SK-N-SH (cell line): ENCODE measurements at regions not wholly inside any gene's neighbourhood (a gene's known extent, or its start where the extent isn't known, plus 50 kb on each side); places are given as distances from the start of the nearest gene placed in this dataset.
"Not testable (repeated sequence)": the region's sequence is repeated elsewhere in the genome, so short reads cannot be mapped to it uniquely, and the experiment has no call there.

ENCODE experiments used
- CTCF ChIA-PET: fragments of 300-600, 350-600 bp; formaldehyde crosslinking; extraction: SDS; loops from one replicate; lab custom pipeline; 2021; lab: Yijun Ruan, JAX
- POLR2A ChIA-PET: fragments of 350-600 bp; sonication (Branson Sonifier 250); formaldehyde crosslinking; extraction: SDS; loops from one replicate; lab custom pipeline; 2020; ENCODE audit warnings: antibody characterized with exemption, inconsistent platforms; lab: Yijun Ruan, JAX
- DNase-seq: peaks from one replicate; pipeline ENCODE4 v3.0.0; 2012
- H2AFZ ChIP-seq: fragments of 200-600 bp; sonication (generic); 2 replicates; pipeline ENCODE4 v1.8.1; 2016; ENCODE audit warnings: antibody characterized with exemption, mild to moderate bottlenecking, low read depth
- H3F3A ChIP-seq: fragments of 200-600 bp; sonication (generic); replicated peaks from 2 replicates; pipeline ENCODE3; 2016; ENCODE audit warnings: antibody characterized with exemption, mild to moderate bottlenecking; ENCODE audit not compliant: insufficient read depth
- H3K27ac ChIP-seq, 2 experiments: fragments of 200-500 bp in 1 of 2; fragments of 200-600 bp in 1 of 2; sonication (Bioruptor generic) in 1 of 2; sonication (generic), shearing (Covaris generic) in 1 of 2; 2 replicates each; pipeline versions ENCODE4 v1.5.1 to v1.6.1; 2014 to 2016; ENCODE audit warnings: low read depth in 2 of 2, inconsistent platforms in 1 of 2, low read length in 1 of 2, mild to moderate bottlenecking in 1 of 2, mixed read lengths in 1 of 2
- H3K27me3 ChIP-seq: fragments of 200-600 bp; sonication (generic), shearing (Covaris generic); 2 replicates; pipeline ENCODE4 v1.6.1; 2016; ENCODE audit warnings: mixed run types; ENCODE audit not compliant: insufficient read depth
- H3K36me3 ChIP-seq, 2 experiments: fragments of 200-500 bp in 1 of 2; fragments of 200-600 bp in 1 of 2; sonication (Bioruptor generic) in 1 of 2; sonication (generic) in 1 of 2; replicated peaks in 1 of 2; 2 replicates each; pipeline versions ENCODE3 to v1.5.1; 2014 to 2016; ENCODE audit warnings: low read length in 1 of 2, mild to moderate bottlenecking in 1 of 2; ENCODE audit not compliant: insufficient read depth in 2 of 2, control insufficient read depth in 1 of 2
- H3K4me1 ChIP-seq, 2 experiments: fragments of 200-500 bp in 1 of 2; fragments of 200-600 bp in 1 of 2; sonication (Bioruptor generic) in 1 of 2; sonication (generic), shearing (Covaris generic) in 1 of 2; 2 replicates each; pipeline versions ENCODE4 v1.5.1 to v1.6.1; 2014 to 2016; ENCODE audit warnings: low read depth in 1 of 2, low read length in 1 of 2, mixed run types in 1 of 2; ENCODE audit not compliant: insufficient read depth in 2 of 2, control insufficient read depth in 1 of 2
- H3K4me2 ChIP-seq: fragments of 200-600 bp; sonication (generic), shearing (Covaris generic); 2 replicates; pipeline ENCODE4 v1.6.1; 2017; ENCODE audit warnings: mixed run types
- H3K4me3 ChIP-seq, 2 experiments: fragments of 200-500 bp in 1 of 2; fragments of 200-600 bp in 1 of 2; sonication (Bioruptor generic) in 1 of 2; sonication (generic), shearing (Covaris generic) in 1 of 2; 2 replicates each; pipeline versions ENCODE4 v1.5.1 to v1.8.1; 2014 to 2016; ENCODE audit warnings: low read depth in 2 of 2, inconsistent platforms in 1 of 2, low read length in 1 of 2, mild to moderate bottlenecking in 1 of 2, mixed read lengths in 1 of 2, moderate library complexity in 1 of 2
- H3K79me2 ChIP-seq: fragments of 200-600 bp; sonication (generic); 2 replicates; pipeline ENCODE4 v1.8.1; 2017; ENCODE audit warnings: mild to moderate bottlenecking; ENCODE audit not compliant: insufficient read depth
- H3K9ac ChIP-seq: fragments of 200-600 bp; sonication (generic); 2 replicates; pipeline ENCODE4 v1.6.1; 2017; ENCODE audit warnings: mixed run types
- H3K9me2 ChIP-seq: fragments of 200-600 bp; sonication (generic); 2 replicates; pipeline ENCODE4 v1.6.1; 2017; ENCODE audit warnings: mixed run types
- H3K9me3 ChIP-seq: fragments of 200-600 bp; sonication (generic); 2 replicates; pipeline ENCODE4 v1.6.1; 2017; ENCODE audit warnings: mixed run types, mild to moderate bottlenecking, moderate library complexity
- H4K20me1 ChIP-seq: fragments of 200-600 bp; sonication (generic); 2 replicates; pipeline ENCODE4 v1.6.1; 2017; ENCODE audit warnings: mild to moderate bottlenecking, mixed run types; ENCODE audit not compliant: insufficient read depth
- ELF1 ChIP-seq: IDR thresholded peaks from 2 replicates; pipeline ENCODE4 v1.4.0; 2012
- EP300 ChIP-seq, 2 experiments: IDR thresholded peaks; 2 replicates each; pipeline versions ENCODE4 v1.4.0 to v1.6.1; 2012; ENCODE audit warnings: borderline replicate concordance in 1 of 2, low read depth in 1 of 2, low read length in 1 of 2
- FOXM1 ChIP-seq: IDR thresholded peaks from 2 replicates; pipeline ENCODE4 v1.4.0; 2012; ENCODE audit warnings: low read depth, mild to moderate bottlenecking
- GATA2 ChIP-seq: sonication (generic); formaldehyde crosslinking; IDR thresholded peaks from 2 replicates; pipeline ENCODE4 v1.5.0; 2020; ENCODE audit warnings: mild to moderate bottlenecking, missing genetic modification reagents
- MEF2A ChIP-seq: IDR thresholded peaks from 2 replicates; pipeline ENCODE4 v1.4.0; 2012; ENCODE audit warnings: low read depth, borderline replicate concordance
- MXI1 ChIP-seq: IDR thresholded peaks from 2 replicates; pipeline ENCODE4 v1.6.1; 2012; ENCODE audit warnings: mild to moderate bottlenecking, low read depth, low read length, improper control_type of control experiment
- NFIC ChIP-seq: IDR thresholded peaks from 2 replicates; pipeline ENCODE4 v1.4.0; 2012; ENCODE audit warnings: borderline replicate concordance
- NRF1 ChIP-seq: IDR thresholded peaks from 2 replicates; pipeline ENCODE4 v1.6.1; 2012; ENCODE audit warnings: low read depth, mild to moderate bottlenecking, low read length
- RAD21 ChIP-seq: IDR thresholded peaks from 2 replicates; pipeline ENCODE4 v1.6.1; 2012; ENCODE audit warnings: mild to moderate bottlenecking, low read length
- RFX5 ChIP-seq: IDR thresholded peaks from 2 replicates; pipeline ENCODE4 v1.6.1; 2012; ENCODE audit warnings: mild to moderate bottlenecking, improper control_type of control experiment, low read length
- SMC3 ChIP-seq: IDR thresholded peaks from 2 replicates; pipeline ENCODE4 v1.6.1; 2012; ENCODE audit warnings: low read depth, low read length, improper control_type of control experiment
- TEAD4 ChIP-seq: IDR thresholded peaks from 2 replicates; pipeline ENCODE4 v1.4.0; 2012; ENCODE audit warnings: mild to moderate bottlenecking, borderline replicate concordance; ENCODE audit not compliant: insufficient read depth
- YY1 ChIP-seq: IDR thresholded peaks from 2 replicates; pipeline ENCODE4 v1.4.0; 2012; ENCODE audit warnings: low read depth, mild to moderate bottlenecking
- WGBS: methylation state at CpG from one replicate; pipeline ENCODE4 v1.1.6; 2017; ENCODE audit warnings: low lambda C conversion rate; 5-methylcytosine and 5-hydroxymethylcytosine counted together
- TF ChIP-seq, protein P1 (sequence below): IDR thresholded peaks from 2 replicates; pipeline ENCODE4; 2012
- TF ChIP-seq, protein P2 (sequence below): fragments of 150-350 bp; IDR thresholded peaks from 2 replicates; pipeline ENCODE4 v1.6.1; 2016; ENCODE audit warnings: mild to moderate bottlenecking, low read depth, low read length
- TF ChIP-seq, protein P3 (sequence below): IDR thresholded peaks from 2 replicates; pipeline ENCODE4 v1.4.0; 2012; ENCODE audit warnings: low read depth, borderline replicate concordance
- TF ChIP-seq, protein P4 (sequence below): fragments of 150-350 bp; IDR thresholded peaks from 2 replicates; pipeline ENCODE4 v1.6.1; 2017; ENCODE audit warnings: antibody characterized with exemption, low read length, low read depth, borderline replicate concordance
- TF ChIP-seq, protein P5 (sequence below): IDR thresholded peaks from 2 replicates; pipeline ENCODE4 v1.4.0; 2012; ENCODE audit warnings: low read depth, borderline replicate concordance

DNA sequence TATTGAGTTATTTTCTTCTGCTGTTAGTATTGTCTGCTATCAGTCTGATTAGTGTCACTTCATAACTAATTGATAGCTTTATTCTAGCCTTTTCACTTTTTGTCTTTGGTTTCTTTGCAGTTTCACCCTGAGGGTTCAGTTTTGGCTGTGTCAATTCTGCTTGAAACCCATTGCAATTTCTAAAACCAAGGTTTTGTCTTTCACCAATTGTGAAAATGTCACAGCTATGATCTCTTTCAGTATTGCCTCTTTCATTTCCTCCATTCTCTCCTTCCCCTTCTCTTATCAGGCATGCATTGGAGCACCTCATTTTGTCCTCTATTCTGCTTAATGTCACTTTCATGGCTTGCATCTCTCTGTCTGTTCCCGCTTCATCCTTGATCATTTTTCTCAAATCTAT is 248.1 kb downstream of the YTHDC2 start:
- H4K20me1 ChIP-seq, result no peaks in the 10 kb centered on the region
- TF ChIP-seq RFX5, result no peak
- TF ChIP-seq, all 33 proteins: peak for 0
- H3F3A ChIP-seq, result no peaks in the 10 kb centered on the region
- ChIA-PET POLR2A (no interaction called here), CTCF (no interaction called here)
- H3K9me3 ChIP-seq, result no peaks in the 10 kb centered on the region
- no peaks in the 10 kb centered on the region for H3K36me3 ChIP-seq
- H3K79me2 ChIP-seq, result no peaks in the 10 kb centered on the region
- no peaks in the 10 kb centered on the region for H3K4me1 ChIP-seq
- no peak overlapping the region for H3K27ac ChIP-seq
- H3K27me3 ChIP-seq, result no peaks in the 10 kb centered on the region
- no peak overlapping the region for H3K9ac ChIP-seq
- no peak overlapping the region for H3K4me3 ChIP-seq
- no peak overlapping the region for H3K4me2 ChIP-seq
- H2AFZ ChIP-seq, result no peak overlapping the region
- no peak for DNase-seq
- no peaks in the 10 kb centered on the region for H3K9me2 ChIP-seq
- WGBS, result 0% methylated on average over 1 of the region's 1 CpG

DNA sequence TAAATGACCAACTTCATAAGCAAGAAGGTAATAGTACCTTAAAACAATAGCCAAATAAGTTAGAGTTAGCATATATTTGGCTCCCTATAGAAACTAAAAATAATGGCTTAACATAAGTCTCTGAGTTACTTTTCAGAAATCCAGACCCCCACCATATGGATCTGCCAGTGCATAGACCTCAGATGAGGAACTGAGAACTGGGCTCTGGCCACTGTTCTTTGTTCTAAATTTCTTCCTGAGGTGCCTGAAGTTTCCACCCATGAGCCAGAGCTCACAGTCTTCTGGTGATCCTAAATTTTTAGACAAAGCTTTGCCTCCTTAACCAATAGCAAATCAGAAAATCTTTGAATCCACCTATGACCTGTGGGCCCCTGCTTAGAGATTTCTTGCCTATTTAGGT is 250.9 kb downstream of the YTHDC2 start:
- POLR2A ChIA-PET, result no interaction called here
- Histone ChIP-seq H3K4me1 (no peaks in the 10 kb centered on the region), H2AFZ (no peak overlapping the region), H4K20me1 (no peaks in the 10 kb centered on the region), H3K9ac (no peak overlapping the region), H3F3A (no peaks in the 10 kb centered on the region), H3K4me3 (no peak overlapping the region), H3K9me3 (no peaks in the 10 kb centered on the region), H3K27ac (no peak overlapping the region)
- DNase-seq, result no peak
- CTCF ChIA-PET, result no interaction called here
- TF ChIP-seq, protein P1, sequence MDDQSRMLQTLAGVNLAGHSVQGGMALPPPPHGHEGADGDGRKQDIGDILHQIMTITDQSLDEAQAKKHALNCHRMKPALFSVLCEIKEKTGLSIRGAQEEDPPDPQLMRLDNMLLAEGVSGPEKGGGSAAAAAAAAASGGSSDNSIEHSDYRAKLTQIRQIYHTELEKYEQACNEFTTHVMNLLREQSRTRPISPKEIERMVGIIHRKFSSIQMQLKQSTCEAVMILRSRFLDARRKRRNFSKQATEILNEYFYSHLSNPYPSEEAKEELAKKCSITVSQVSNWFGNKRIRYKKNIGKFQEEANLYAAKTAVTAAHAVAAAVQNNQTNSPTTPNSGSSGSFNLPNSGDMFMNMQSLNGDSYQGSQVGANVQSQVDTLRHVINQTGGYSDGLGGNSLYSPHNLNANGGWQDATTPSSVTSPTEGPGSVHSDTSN, result no peak
- TF ChIP-seq MXI1 (no peak), RFX5 (no peak), GATA2 (CRISPR knock-in tag) (no peak), YY1 (no peak), RAD21 (no peak), SMC3 (no peak), TEAD4 (no peak), NFIC (no peak), NRF1 (no peak), MEF2A (no peak), EP300 (IDR thresholded peaks at IDR 0.05; ENCODE audit: borderline replicate concordance in 1 of 2, low read depth in 1 of 2, low read length in 1 of 2) (no peak), ELF1 (no peak), FOXM1 (no peak)
- TF ChIP-seq, protein P2, sequence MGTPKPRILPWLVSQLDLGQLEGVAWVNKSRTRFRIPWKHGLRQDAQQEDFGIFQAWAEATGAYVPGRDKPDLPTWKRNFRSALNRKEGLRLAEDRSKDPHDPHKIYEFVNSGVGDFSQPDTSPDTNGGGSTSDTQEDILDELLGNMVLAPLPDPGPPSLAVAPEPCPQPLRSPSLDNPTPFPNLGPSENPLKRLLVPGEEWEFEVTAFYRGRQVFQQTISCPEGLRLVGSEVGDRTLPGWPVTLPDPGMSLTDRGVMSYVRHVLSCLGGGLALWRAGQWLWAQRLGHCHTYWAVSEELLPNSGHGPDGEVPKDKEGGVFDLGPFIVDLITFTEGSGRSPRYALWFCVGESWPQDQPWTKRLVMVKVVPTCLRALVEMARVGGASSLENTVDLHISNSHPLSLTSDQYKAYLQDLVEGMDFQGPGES, result no peak
- TF ChIP-seq, protein P3, sequence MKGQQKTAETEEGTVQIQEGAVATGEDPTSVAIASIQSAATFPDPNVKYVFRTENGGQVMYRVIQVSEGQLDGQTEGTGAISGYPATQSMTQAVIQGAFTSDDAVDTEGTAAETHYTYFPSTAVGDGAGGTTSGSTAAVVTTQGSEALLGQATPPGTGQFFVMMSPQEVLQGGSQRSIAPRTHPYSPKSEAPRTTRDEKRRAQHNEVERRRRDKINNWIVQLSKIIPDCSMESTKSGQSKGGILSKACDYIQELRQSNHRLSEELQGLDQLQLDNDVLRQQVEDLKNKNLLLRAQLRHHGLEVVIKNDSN, result no peak
- TF ChIP-seq, protein P4, sequence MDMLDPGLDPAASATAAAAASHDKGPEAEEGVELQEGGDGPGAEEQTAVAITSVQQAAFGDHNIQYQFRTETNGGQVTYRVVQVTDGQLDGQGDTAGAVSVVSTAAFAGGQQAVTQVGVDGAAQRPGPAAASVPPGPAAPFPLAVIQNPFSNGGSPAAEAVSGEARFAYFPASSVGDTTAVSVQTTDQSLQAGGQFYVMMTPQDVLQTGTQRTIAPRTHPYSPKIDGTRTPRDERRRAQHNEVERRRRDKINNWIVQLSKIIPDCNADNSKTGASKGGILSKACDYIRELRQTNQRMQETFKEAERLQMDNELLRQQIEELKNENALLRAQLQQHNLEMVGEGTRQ, result no peak
- TF ChIP-seq, protein P5, sequence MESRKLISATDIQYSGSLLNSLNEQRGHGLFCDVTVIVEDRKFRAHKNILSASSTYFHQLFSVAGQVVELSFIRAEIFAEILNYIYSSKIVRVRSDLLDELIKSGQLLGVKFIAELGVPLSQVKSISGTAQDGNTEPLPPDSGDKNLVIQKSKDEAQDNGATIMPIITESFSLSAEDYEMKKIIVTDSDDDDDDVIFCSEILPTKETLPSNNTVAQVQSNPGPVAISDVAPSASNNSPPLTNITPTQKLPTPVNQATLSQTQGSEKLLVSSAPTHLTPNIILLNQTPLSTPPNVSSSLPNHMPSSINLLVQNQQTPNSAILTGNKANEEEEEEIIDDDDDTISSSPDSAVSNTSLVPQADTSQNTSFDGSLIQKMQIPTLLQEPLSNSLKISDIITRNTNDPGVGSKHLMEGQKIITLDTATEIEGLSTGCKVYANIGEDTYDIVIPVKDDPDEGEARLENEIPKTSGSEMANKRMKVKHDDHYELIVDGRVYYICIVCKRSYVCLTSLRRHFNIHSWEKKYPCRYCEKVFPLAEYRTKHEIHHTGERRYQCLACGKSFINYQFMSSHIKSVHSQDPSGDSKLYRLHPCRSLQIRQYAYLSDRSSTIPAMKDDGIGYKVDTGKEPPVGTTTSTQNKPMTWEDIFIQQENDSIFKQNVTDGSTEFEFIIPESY, result no peak
- TF ChIP-seq, all 33 proteins: peak for 0
- Histone ChIP-seq H3K79me2 (no peaks in the 10 kb centered on the region), H3K4me2 (no peak overlapping the region), H3K9me2 (no peaks in the 10 kb centered on the region), H3K36me3 (no peaks in the 10 kb centered on the region), H3K27me3 (no peaks in the 10 kb centered on the region)

DNA sequence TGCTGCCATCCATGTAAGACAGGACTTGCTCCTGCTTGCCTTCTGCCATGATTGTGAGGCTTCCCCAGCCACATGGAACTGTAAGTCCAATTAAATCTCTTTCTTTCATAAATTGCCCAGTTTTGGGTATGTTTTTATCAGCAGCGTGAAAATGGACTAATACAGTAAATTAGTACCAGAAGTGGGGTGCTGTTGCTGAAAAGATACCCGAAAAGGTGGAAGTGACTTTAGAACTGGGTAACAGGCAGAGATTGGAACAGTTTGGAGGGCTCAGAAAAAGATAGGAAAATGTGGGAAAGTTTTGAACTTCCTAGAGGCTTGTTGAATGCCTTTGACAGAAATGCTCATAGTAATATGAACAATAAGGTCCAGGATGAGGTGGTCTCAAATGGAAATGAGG is 253.3 kb downstream of the YTHDC2 start:
- DNase-seq, H3K9me3 ChIP-seq, H4K20me1 ChIP-seq, H3F3A ChIP-seq, H3K27ac ChIP-seq, H3K4me3 ChIP-seq, H3K4me2 ChIP-seq, H3K27me3 ChIP-seq, POLR2A ChIA-PET, H3K4me1 ChIP-seq, H3K9me2 ChIP-seq, CTCF ChIA-PET, H3K36me3 ChIP-seq, H3K79me2 ChIP-seq, H2AFZ ChIP-seq, H3K9ac ChIP-seq: not testable (repeated sequence)
- 0% methylated on average over 2 of the region's 2 CpGs for WGBS
